ENCODE measurements at regions not wholly inside any gene's neighbourhood (a gene's known extent, or its start where the extent isn't known, plus 50 kb on each side); places are given as distances from the start of the nearest gene placed in this dataset.

DNA sequence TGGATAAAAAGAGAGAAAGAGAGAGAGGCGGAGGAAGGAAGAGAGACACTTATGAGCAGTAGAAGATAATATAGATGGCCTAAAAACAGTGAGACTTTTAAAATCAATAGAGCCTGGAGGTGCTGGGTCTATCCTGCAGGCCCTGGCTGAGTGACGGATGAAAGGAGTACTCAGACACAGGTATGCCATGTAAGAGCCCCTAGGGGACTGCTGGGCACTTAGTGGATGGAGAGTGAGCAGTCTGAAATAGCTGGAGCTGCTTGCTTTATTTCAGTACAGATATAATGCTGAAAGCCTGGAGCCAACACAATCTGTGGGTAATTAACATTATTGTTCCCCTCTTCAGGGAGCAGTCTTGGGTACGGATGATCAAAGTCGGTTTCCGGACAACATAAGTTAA, 578.6 kb downstream of the SPOCK3 start:
- no peak for DNase-seq

DNA sequence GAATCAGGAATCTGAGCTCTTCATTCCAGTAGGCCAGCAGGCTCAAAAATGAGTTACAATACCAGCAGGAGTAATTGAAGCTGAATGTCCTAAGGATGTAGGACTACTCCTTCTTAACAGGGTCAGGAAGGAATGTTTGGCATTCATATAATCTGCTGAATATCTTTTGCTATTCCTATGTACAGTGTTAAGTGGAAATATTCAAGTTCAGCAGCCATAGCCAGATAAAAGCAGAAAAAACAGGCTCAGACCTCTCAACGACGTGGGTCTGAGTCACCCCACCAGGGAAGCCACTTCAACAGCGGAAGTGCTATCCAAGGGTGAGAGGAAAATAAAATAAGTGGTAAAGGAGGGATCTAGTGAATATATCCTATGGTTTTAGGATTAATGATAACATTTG, 577.0 kb downstream of the SPOCK3 start:
- DNase-seq: no peak

DNA sequence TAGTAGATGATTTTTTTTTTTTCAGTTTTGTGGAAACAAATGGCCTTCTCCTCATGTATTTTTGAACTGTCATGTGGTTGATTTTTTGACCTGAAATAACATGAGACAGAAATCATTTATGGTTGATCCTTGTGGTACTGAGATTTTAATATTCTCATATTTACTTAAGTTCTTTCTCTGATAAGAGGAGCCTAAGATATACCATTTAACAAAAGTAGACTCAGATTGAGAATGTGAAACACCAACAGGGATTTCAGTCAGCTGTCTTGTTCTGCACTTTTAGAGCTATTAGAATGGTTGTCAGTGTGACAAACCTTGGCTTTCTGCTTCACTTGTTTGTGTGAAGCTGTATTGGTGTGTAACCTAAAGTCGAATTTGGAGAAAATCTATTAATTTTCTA, 575.7 kb downstream of the SPOCK3 start:
- DNase-seq: no peak

DNA sequence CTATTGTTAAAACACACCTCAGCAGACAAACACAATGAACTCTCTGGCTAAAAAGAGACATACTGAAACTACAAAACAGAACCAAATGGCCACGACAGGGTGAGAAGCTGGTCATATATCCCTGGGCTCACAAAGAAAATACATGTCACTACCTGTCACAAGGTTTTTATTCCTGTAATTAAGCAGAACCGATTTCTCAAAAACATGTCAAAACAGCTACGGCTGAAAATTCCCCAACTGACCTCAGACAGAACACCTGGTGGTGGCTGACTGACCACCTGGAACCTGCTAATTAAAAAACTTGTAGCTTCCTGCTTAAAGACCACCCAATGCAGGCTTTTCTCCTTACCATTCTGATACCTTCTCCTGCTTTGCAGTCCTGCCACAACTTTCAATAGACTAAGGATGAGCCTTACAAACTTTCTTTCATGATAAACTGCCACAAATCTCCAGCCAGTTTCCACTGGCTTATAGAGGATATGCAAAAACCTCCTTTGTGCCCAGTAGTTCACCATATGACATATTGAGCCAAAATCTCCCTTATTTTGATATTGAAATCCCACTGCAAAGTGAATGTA, 571.9 kb downstream of the SPOCK3 start:
- no peak for DNase-seq

DNA sequence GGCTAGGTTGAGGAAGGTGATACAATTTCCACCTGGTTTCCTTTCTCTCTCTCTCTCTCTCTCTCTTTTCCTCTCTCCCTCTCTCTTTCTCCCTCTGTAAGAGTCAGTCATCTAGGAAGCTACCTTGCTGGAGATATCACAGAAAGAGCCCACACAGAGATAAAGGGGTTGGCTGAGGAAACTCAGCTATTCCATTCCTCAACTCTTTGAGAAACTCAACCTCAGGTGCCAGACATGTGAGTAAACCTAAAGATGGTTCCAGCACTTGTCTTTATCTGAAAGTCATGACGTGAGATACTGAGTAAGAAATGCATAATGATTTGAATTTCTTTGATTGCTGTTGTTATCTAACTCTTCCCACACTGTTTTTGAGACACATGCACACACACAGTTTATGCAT, 564.0 kb downstream of the SPOCK3 start:
- no peak for DNase-seq

DNA sequence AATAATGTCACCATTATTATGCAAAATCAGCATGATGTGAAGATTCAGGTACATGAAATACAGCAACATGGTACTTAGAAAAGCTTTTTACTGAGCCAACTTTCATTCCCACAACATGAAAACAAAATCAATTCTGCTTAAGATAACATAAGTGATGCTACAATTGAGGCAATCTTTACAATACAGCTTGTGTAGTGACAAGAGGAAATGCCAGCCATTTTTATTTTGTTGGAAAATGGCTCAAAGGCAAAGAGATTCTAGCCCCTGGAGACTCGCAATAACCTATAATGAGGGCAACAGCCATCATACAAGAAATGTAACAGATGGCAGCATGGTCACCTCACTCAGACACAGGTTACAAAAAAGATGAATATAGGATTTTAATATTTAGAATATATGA, 560.4 kb downstream of the SPOCK3 start:
- no peak for DNase-seq

DNA sequence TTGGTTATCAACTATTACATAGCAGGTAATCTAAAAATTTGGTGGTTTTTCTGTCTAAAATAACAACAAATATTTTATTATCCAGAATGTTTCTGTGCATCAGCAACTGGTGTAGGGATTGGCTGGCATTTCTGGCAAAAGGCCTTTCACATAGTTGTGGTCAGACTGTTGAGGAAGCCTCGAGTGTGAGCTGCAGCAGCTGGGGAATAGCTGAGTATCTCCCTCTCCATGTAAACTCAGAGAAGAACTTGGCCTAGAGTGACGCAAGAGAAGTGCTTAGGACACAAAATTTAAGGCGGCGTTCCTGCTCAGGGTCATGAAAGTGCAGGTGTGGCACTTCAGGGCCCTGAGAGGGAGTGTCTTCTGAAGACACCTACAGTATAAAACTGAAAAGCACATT, 558.9 kb downstream of the SPOCK3 start:
- DNase-seq: no peak

DNA sequence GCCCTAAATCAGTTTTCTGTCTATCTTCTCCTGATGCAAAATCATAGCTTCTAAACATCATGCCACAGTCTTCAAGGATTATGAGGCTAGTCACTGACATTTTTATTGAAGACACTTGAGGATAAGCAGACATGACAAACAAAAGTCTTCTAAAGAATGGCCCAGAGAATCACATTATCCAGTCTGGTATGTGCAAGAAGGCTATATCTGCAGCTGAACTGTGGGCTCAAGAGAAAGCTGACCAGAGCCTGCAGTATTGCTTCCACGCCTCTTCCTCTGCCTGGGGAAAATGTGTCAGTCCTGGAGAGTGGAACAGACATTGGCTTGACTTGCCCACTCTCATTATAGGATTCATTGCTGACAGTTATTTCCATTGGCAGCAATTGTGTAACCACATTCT, 553.5 kb downstream of the SPOCK3 start:
- no peak for DNase-seq

DNA sequence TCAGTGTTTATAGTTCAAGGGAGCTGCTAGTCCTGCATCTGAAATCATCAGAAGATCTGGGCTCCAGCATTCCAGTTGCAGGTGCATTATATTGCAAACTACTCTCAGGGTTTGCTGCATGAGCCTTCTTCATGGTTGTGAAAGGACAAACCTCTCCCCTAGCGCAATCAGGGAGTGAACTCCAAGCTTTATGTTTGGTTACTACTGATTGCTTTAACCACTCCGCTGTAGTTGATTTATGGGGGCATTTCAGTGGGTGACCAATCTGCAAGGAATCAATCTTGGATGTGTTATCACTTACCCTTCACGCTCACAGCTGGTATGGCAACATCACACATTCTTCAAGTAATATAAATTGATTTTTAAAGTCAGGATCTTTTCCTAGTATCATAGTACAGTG, 552.1 kb downstream of the SPOCK3 start:
- DNase-seq: no peak
